Stomach (tissue), 4 donors: ENCODE measurements at regions not wholly inside any gene's neighbourhood (a gene's known extent, or its start where the extent isn't known, plus 50 kb on each side); places are given as distances from the start of the nearest gene placed in this dataset.

Experiments used
- CTCF ChIP-seq, 7 experiments: fragments of 450-650 bp in 4 of 7; fragments of 200-600 bp in 3 of 7; sonication (generic) in 3 of 7; IDR thresholded peaks; one replicate each; pipeline ENCODE4 v1.5.1; 2016 to 2019; ENCODE audit warnings: antibody characterized with exemption in 7 of 7, control low read depth in 2 of 7, mild to moderate bottlenecking in 1 of 7
- EP300 ChIP-seq: sonication (generic); formaldehyde crosslinking; IDR thresholded peaks from one replicate; pipeline ENCODE4 v1.6.1; 2017; ENCODE audit warnings: antibody characterized with exemption
- POLR2A ChIP-seq, 4 donors: fragments of 450-650 bp; IDR thresholded peaks; one replicate each; pipeline ENCODE4 v1.6.1; 2016; ENCODE audit warnings: antibody characterized with exemption in 4 of 4, control low read depth in 2 of 4, mild to moderate bottlenecking in 1 of 4, moderate library complexity in 1 of 4

- no peak for TF ChIP-seq CTCF (IDR thresholded peaks at IDR 0.05)
- TF ChIP-seq POLR2A (IDR thresholded peaks at IDR 0.05), result no peak
- TF ChIP-seq EP300, result no peak
These were observed 144.0 kb upstream of the PLXNA2 start for GRCh38 chr1:208387908-208388811.
